ENCODE measurements at regions not wholly inside any gene's neighbourhood (a gene's known extent, or its start where the extent isn't known, plus 50 kb on each side); places are given as distances from the start of the nearest gene placed in this dataset.

DNA sequence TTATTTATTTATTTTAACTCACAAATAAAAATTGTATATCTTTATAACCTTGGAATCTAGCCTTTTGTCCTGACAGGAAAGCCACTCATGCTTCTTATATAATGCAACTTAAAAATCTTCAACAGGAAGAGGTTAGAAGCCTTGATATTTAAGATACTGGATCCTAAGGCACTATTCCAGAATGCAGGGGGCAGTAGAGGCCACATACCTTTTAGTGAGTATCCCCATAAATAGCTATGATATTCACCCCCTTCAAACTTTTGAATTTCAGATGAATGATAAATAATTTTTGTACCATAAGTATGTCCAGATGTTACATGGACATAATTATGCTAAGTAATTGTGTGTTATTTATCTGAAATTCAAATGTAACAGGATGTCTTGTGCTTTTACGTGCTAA, 592.7 kb upstream of the VRK2 start:
- no peak for TF ChIP-seq CHD2 (IDR thresholded peaks at IDR 0.05; ENCODE audit: low read length, partially characterized antibody)
- TF ChIP-seq, protein P1, sequence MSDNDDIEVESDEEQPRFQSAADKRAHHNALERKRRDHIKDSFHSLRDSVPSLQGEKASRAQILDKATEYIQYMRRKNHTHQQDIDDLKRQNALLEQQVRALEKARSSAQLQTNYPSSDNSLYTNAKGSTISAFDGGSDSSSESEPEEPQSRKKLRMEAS (IDR thresholded peaks at IDR 0.05; ENCODE audit: low read depth): no peak
- no peak for TF ChIP-seq SIN3A (IDR thresholded peaks at IDR 0.05; ENCODE audit: borderline replicate concordance, low read depth, low read length)
- TF ChIP-seq, protein P2, sequence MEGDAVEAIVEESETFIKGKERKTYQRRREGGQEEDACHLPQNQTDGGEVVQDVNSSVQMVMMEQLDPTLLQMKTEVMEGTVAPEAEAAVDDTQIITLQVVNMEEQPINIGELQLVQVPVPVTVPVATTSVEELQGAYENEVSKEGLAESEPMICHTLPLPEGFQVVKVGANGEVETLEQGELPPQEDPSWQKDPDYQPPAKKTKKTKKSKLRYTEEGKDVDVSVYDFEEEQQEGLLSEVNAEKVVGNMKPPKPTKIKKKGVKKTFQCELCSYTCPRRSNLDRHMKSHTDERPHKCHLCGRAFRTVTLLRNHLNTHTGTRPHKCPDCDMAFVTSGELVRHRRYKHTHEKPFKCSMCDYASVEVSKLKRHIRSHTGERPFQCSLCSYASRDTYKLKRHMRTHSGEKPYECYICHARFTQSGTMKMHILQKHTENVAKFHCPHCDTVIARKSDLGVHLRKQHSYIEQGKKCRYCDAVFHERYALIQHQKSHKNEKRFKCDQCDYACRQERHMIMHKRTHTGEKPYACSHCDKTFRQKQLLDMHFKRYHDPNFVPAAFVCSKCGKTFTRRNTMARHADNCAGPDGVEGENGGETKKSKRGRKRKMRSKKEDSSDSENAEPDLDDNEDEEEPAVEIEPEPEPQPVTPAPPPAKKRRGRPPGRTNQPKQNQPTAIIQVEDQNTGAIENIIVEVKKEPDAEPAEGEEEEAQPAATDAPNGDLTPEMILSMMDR (IDR thresholded peaks at IDR 0.05): peak; percentile 51
- TF ChIP-seq, protein P3, sequence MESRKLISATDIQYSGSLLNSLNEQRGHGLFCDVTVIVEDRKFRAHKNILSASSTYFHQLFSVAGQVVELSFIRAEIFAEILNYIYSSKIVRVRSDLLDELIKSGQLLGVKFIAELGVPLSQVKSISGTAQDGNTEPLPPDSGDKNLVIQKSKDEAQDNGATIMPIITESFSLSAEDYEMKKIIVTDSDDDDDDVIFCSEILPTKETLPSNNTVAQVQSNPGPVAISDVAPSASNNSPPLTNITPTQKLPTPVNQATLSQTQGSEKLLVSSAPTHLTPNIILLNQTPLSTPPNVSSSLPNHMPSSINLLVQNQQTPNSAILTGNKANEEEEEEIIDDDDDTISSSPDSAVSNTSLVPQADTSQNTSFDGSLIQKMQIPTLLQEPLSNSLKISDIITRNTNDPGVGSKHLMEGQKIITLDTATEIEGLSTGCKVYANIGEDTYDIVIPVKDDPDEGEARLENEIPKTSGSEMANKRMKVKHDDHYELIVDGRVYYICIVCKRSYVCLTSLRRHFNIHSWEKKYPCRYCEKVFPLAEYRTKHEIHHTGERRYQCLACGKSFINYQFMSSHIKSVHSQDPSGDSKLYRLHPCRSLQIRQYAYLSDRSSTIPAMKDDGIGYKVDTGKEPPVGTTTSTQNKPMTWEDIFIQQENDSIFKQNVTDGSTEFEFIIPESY (IDR thresholded peaks at IDR 0.05; ENCODE audit: borderline replicate concordance, low read depth): no peak
- TF ChIP-seq MXI1 (IDR thresholded peaks at IDR 0.05; ENCODE audit: low read depth, low read length): no peak
- TF ChIP-seq, protein P4, sequence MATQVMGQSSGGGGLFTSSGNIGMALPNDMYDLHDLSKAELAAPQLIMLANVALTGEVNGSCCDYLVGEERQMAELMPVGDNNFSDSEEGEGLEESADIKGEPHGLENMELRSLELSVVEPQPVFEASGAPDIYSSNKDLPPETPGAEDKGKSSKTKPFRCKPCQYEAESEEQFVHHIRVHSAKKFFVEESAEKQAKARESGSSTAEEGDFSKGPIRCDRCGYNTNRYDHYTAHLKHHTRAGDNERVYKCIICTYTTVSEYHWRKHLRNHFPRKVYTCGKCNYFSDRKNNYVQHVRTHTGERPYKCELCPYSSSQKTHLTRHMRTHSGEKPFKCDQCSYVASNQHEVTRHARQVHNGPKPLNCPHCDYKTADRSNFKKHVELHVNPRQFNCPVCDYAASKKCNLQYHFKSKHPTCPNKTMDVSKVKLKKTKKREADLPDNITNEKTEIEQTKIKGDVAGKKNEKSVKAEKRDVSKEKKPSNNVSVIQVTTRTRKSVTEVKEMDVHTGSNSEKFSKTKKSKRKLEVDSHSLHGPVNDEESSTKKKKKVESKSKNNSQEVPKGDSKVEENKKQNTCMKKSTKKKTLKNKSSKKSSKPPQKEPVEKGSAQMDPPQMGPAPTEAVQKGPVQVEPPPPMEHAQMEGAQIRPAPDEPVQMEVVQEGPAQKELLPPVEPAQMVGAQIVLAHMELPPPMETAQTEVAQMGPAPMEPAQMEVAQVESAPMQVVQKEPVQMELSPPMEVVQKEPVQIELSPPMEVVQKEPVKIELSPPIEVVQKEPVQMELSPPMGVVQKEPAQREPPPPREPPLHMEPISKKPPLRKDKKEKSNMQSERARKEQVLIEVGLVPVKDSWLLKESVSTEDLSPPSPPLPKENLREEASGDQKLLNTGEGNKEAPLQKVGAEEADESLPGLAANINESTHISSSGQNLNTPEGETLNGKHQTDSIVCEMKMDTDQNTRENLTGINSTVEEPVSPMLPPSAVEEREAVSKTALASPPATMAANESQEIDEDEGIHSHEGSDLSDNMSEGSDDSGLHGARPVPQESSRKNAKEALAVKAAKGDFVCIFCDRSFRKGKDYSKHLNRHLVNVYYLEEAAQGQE (IDR thresholded peaks at IDR 0.05; ENCODE audit: low read depth, low read length): no peak
